ENCODE measurements at regions not wholly inside any gene's neighbourhood (a gene's known extent, or its start where the extent isn't known, plus 50 kb on each side); places are given as distances from the start of the nearest gene placed in this dataset.

DNA sequence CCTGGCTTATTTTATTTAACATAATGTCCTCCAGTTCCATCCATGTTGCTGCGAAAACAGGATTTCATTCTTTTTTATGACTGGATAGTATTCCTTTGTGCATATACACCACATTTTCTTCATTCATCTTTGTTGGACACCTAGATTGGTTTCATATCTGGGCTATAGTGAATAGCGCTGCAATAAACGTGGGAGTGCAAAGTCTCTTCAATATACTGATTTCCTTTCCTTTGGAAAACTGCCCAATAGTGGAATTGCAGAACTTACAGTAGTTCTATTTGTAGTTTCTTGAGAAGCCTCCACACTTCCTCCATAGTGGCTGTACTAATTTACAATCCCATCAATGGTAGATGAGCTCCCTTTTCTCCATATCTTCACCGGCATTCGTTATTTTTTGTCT, 72.5 kb upstream of the KLHL25 start:
- Histone ChIP-seq H4K20me1 (ENCODE audit: insufficient read depth, low read length) (no peaks in the 10 kb centered on the region), H2AFZ (ENCODE audit: low read depth, low read length) (no peak overlapping the region), H3K4me2 (ENCODE audit: low read length) (no peak overlapping the region)

GRCh38 chr15:85869124-85869523, 74.4 kb upstream of the KLHL25 start:
- Histone ChIP-seq H3K79me2 (ENCODE audit: low read length) (no peaks in the 10 kb centered on the region), H3K9me3 (ENCODE audit: insufficient read depth, low read length) (no peaks in the 10 kb centered on the region), H3K4me1 (ENCODE audit: low read length) (peaks cover 7% of the 10 kb centered on the region), H3K27me3 (ENCODE audit: low read depth, low read length) (peaks cover 75% of the 10 kb centered on the region), H3K4me3 (ENCODE audit: low read length) (no peak overlapping the region), H3K9ac (ENCODE audit: low read length) (no peak overlapping the region), H3K27ac (ENCODE audit: low read length) (no peak overlapping the region), H4K20me1 (ENCODE audit: insufficient read depth, low read length) (no peaks in the 10 kb centered on the region), H3K36me3 (replicated peaks; ENCODE audit: low read depth, low read length) (no peaks in the 10 kb centered on the region), H3K4me2 (ENCODE audit: low read length) (no peak overlapping the region), H2AFZ (ENCODE audit: low read depth, low read length) (no peak overlapping the region)
- TF ChIP-seq EZH2phosphoT487 (IDR thresholded peaks at IDR 0.05; ENCODE audit: low read depth), result no peak
- TF ChIP-seq, protein P1, sequence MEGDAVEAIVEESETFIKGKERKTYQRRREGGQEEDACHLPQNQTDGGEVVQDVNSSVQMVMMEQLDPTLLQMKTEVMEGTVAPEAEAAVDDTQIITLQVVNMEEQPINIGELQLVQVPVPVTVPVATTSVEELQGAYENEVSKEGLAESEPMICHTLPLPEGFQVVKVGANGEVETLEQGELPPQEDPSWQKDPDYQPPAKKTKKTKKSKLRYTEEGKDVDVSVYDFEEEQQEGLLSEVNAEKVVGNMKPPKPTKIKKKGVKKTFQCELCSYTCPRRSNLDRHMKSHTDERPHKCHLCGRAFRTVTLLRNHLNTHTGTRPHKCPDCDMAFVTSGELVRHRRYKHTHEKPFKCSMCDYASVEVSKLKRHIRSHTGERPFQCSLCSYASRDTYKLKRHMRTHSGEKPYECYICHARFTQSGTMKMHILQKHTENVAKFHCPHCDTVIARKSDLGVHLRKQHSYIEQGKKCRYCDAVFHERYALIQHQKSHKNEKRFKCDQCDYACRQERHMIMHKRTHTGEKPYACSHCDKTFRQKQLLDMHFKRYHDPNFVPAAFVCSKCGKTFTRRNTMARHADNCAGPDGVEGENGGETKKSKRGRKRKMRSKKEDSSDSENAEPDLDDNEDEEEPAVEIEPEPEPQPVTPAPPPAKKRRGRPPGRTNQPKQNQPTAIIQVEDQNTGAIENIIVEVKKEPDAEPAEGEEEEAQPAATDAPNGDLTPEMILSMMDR (IDR thresholded peaks at IDR 0.05; ENCODE audit: low read depth, low read length), result no peak

More for the DNA sequence above, 72.5 kb upstream of the KLHL25 start:
- Histone ChIP-seq H3K9ac (ENCODE audit: low read length) (no peak overlapping the region), H3K27me3 (ENCODE audit: low read depth, low read length) (peaks cover 70% of the 10 kb centered on the region), H3K36me3 (replicated peaks; ENCODE audit: low read depth, low read length) (no peaks in the 10 kb centered on the region), H3K9me3 (ENCODE audit: insufficient read depth, low read length) (no peaks in the 10 kb centered on the region), H3K4me3 (ENCODE audit: low read length) (no peak overlapping the region), H3K27ac (ENCODE audit: low read length) (no peak overlapping the region), H3K79me2 (ENCODE audit: low read length) (no peaks in the 10 kb centered on the region), H3K4me1 (ENCODE audit: low read length) (peaks cover 7% of the 10 kb centered on the region)
- TF ChIP-seq, protein P1 (IDR thresholded peaks at IDR 0.05; ENCODE audit: low read depth, low read length), result no peak
- TF ChIP-seq EZH2phosphoT487 (IDR thresholded peaks at IDR 0.05; ENCODE audit: low read depth), result no peak

DNA sequence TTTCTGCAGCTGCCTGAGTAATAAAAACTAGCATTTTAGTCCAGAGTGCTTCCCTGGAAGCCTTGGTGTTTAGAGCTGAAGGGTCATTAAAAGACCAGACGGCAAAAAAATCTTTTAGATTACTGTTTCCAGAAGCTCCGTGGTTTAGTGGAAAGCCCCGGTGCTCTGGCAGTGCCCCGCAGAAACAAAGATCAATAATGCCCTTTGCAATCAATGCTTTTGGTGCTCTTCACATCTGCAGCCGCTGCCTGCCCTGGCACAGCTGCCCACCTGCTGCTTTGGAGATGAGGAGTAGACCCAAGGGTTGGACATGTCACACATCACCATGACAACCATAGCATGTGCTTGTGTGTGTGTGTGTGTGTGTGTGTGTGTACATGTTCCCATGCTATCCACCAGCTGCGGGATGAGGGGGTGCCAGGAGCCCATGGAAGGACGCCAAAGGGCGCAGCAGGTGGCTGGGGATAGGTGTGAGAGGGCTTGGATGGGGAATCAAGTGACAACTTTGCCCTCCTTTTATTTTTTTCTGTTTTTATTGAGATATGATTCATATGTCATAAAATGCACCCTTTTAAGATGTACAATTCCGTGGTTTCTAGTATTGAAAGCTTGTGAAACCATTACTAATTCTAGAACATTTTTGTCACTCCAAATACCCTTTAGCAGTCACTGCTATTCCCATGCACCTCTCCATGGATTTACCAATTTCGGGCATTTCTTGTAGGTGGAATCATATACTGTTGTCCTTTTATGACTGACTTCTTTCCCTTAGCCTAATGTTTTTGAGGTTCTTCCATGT, 75.7 kb upstream of the KLHL25 start:
- H3K4me1 ChIP-seq (ENCODE audit: low read length), result peaks cover 7% of the 10 kb centered on the region
- no peak overlapping the region for H3K27ac ChIP-seq (ENCODE audit: low read length)
- peaks cover 75% of the 10 kb centered on the region for H3K27me3 ChIP-seq (ENCODE audit: low read depth, low read length)
- H4K20me1 ChIP-seq (ENCODE audit: insufficient read depth, low read length), result no peaks in the 10 kb centered on the region
- no peak overlapping the region for H3K9ac ChIP-seq (ENCODE audit: low read length)
- H3K4me3 ChIP-seq (ENCODE audit: low read length), result no peak overlapping the region
- H2AFZ ChIP-seq (ENCODE audit: low read depth, low read length), result no peak overlapping the region
- H3K4me2 ChIP-seq (ENCODE audit: low read length), result no peak overlapping the region
- H3K79me2 ChIP-seq (ENCODE audit: low read length), result no peaks in the 10 kb centered on the region
- TF ChIP-seq, protein P1 (IDR thresholded peaks at IDR 0.05; ENCODE audit: low read depth, low read length), result no peak
- no peak for TF ChIP-seq EZH2phosphoT487 (IDR thresholded peaks at IDR 0.05; ENCODE audit: low read depth)
- H3K36me3 ChIP-seq (replicated peaks; ENCODE audit: low read depth, low read length), result no peaks in the 10 kb centered on the region
- H3K9me3 ChIP-seq (ENCODE audit: insufficient read depth, low read length), result no peaks in the 10 kb centered on the region

- Histone ChIP-seq H3K9ac (ENCODE audit: low read length) (no peak overlapping the region), H3K27me3 (ENCODE audit: low read depth, low read length) (peaks cover 75% of the 10 kb centered on the region), H3K79me2 (ENCODE audit: low read length) (no peaks in the 10 kb centered on the region), H3K36me3 (replicated peaks; ENCODE audit: low read depth, low read length) (no peaks in the 10 kb centered on the region), H3K9me3 (ENCODE audit: insufficient read depth, low read length) (no peaks in the 10 kb centered on the region), H3K27ac (ENCODE audit: low read length) (no peak overlapping the region), H3K4me1 (ENCODE audit: low read length) (peaks cover 7% of the 10 kb centered on the region), H2AFZ (ENCODE audit: low read depth, low read length) (no peak overlapping the region), H3K4me3 (ENCODE audit: low read length) (no peak overlapping the region), H4K20me1 (ENCODE audit: insufficient read depth, low read length) (no peaks in the 10 kb centered on the region), H3K4me2 (ENCODE audit: low read length) (no peak overlapping the region)
- TF ChIP-seq EZH2phosphoT487 (IDR thresholded peaks at IDR 0.05; ENCODE audit: low read depth), result no peak
- TF ChIP-seq, protein P1 (IDR thresholded peaks at IDR 0.05; ENCODE audit: low read depth, low read length), result no peak
Measured at GRCh38 chr15:85871545-85871944, 76.8 kb upstream of the KLHL25 start.
